Sigmoid colon (tissue), 6 donors: ENCODE measurements at regions not wholly inside any gene's neighbourhood (a gene's known extent, or its start where the extent isn't known, plus 50 kb on each side); places are given as distances from the start of the nearest gene placed in this dataset.

Experiments
- DNase-seq: peaks from one replicate; pipeline ENCODE4 v3.0.0-alpha.2; 2019
- H3K27ac ChIP-seq, 4 donors: fragments of 200-600 bp; sonication (generic); one replicate each; pipeline ENCODE4 v1.5.1; 2016 to 2019; ENCODE audit warnings: mild to moderate bottlenecking in 1 of 4
- H3K27me3 ChIP-seq, 3 donors: fragments of 200-600 bp; sonication (generic); one replicate each; pipeline ENCODE4 v1.5.1; 2019; ENCODE audit warnings: mild to moderate bottlenecking in 1 of 3
- H3K36me3 ChIP-seq, 4 donors: fragments of 200-600 bp; sonication (generic); one replicate each; pipeline ENCODE4 v1.5.1; 2016 to 2019
- H3K4me1 ChIP-seq, 4 donors: fragments of 200-600 bp; sonication (generic); one replicate each; pipeline ENCODE4 v1.5.1; 2017 to 2019
- H3K4me3 ChIP-seq, 4 donors: fragments of 200-600 bp; sonication (generic); one replicate each; pipeline ENCODE4 v1.5.1; 2017 to 2019; ENCODE audit warnings: mild to moderate bottlenecking in 2 of 4, moderate library complexity in 1 of 4
- H3K9me3 ChIP-seq, 4 donors: fragments of 200-600 bp in 3 of 4; sonication (generic) in 3 of 4; one replicate each; pipeline versions ENCODE4 v1.5.1 to v1.6.1; 2013 to 2019
- CTCF ChIP-seq, 4 experiments: fragments of 450-650 bp in 3 of 4; fragments of 200-600 bp in 1 of 4; IDR thresholded peaks; one replicate each; pipeline ENCODE4 v1.5.1; 2016 to 2019; ENCODE audit warnings: antibody characterized with exemption in 4 of 4, mild to moderate bottlenecking in 3 of 4, moderate library complexity in 2 of 4
- EP300 ChIP-seq, 4 donors: sonication (generic); formaldehyde crosslinking; IDR thresholded peaks; one replicate each; pipeline ENCODE4 v1.6.1; 2017; ENCODE audit warnings: antibody characterized with exemption in 4 of 4
- POLR2A ChIP-seq, 2 donors: fragments of 450-650 bp; IDR thresholded peaks; one replicate each; pipeline ENCODE4 v1.6.1; 2016; ENCODE audit warnings: antibody characterized with exemption in 2 of 2, mild to moderate bottlenecking in 2 of 2, moderate library complexity in 2 of 2
- POLR2AphosphoS5 ChIP-seq, 4 donors: sonication (generic); formaldehyde crosslinking; IDR thresholded peaks; one replicate each; pipeline ENCODE4 v1.6.1; 2017; ENCODE audit warnings: antibody characterized with exemption in 4 of 4
- WGBS, 2 donors: extraction: QIAGEN DNeasy Blood & Tissue Kit; methylation state at CpG; one replicate each; pipeline ENCODE4 v1.1.7; 2013; 5-methylcytosine and 5-hydroxymethylcytosine counted together
- intact Hi-C: fragments of 100-400 bp; cut with DNase I; formaldehyde crosslinking; loops from one replicate; pipeline ENCODE4 v1.15.1; 2023
- donor health status: healthy with polysubstance abuse.
- donor health status: healthy.

- no peak overlapping the region for H3K4me3 ChIP-seq
- DNase-seq, result no peak
- TF ChIP-seq EP300 (IDR thresholded peaks at IDR 0.05), result no peak
- no peak for TF ChIP-seq POLR2A (IDR thresholded peaks at IDR 0.05)
- no peak for TF ChIP-seq CTCF (IDR thresholded peaks at IDR 0.05)
- no peaks in the 10 kb centered on the region for H3K9me3 ChIP-seq
- peak overlapping the region in 1 of 4 donors; percentile 65 for H3K27ac ChIP-seq
- intact Hi-C loops, result no loop called here
- H3K27me3 ChIP-seq, result no peaks in the 10 kb centered on the region
- H3K36me3 ChIP-seq, result no peaks in the 10 kb centered on the region
- peaks cover 0 to 39% (median 28%) of the 10 kb centered on the region in 4 donors for H3K4me1 ChIP-seq
- WGBS, 2 donors, result 87 to 92% methylated on average over 5 of the region's 5 CpGs
Observed at GRCh38 chr9:18129809-18130334, 344.1 kb upstream of the ADAMTSL1 start.

GRCh38 chr9:18136354-18136994, 337.5 kb upstream of the ADAMTSL1 start:
- Histone ChIP-seq H3K9me3 (no peaks in the 10 kb centered on the region), H3K36me3 (no peaks in the 10 kb centered on the region), H3K27me3 (peaks cover 0 to 2% (median 0%) of the 10 kb centered on the region in 3 donors), H3K4me3 (no peak overlapping the region), H3K4me1 (peaks cover 0 to 32% (median 17%) of the 10 kb centered on the region in 4 donors), H3K27ac (peak overlapping the region in 1 of 4 donors; percentile 9)
- WGBS, 2 donors, result 43 to 68% methylated on average over 3 of the region's 3 CpGs
- DNase-seq, result no peak
- TF ChIP-seq POLR2AphosphoS5 (IDR thresholded peaks at IDR 0.05), result peak in 1 of 4 donors; percentile 29
- no peak for TF ChIP-seq EP300 (IDR thresholded peaks at IDR 0.05)
- intact Hi-C loops, result loop anchor here (5.0 kb wide), 1 partner anchor 69 kb away; no protein-coding TSS in a partner anchor

GRCh38 chr9:18137815-18138214, 336.1 kb upstream of the ADAMTSL1 start:
- intact Hi-C loops, result loop anchor here (5.0 kb wide), 1 partner anchor 71 kb away; no protein-coding TSS in a partner anchor
- Histone ChIP-seq H3K36me3 (no peaks in the 10 kb centered on the region), H3K4me1 (peaks cover 0 to 32% (median 17%) of the 10 kb centered on the region in 4 donors), H3K4me3 (no peak overlapping the region), H3K27me3 (peaks cover 0 to 4% (median 0%) of the 10 kb centered on the region in 3 donors), H3K27ac (no peak overlapping the region), H3K9me3 (no peaks in the 10 kb centered on the region)
- DNase-seq, result no peak
- no peak for TF ChIP-seq CTCF (IDR thresholded peaks at IDR 0.05)
- no peak for TF ChIP-seq POLR2A (IDR thresholded peaks at IDR 0.05)
- TF ChIP-seq POLR2AphosphoS5 (IDR thresholded peaks at IDR 0.05), result no peak
- no peak for TF ChIP-seq EP300 (IDR thresholded peaks at IDR 0.05)
- WGBS, 2 donors, result 86 to 90% methylated on average over 4 of the region's 4 CpGs

- Histone ChIP-seq H3K4me1 (peaks cover 0 to 32% (median 17%) of the 10 kb centered on the region in 4 donors), H3K4me3 (no peak overlapping the region), H3K27ac (no peak overlapping the region), H3K9me3 (no peaks in the 10 kb centered on the region), H3K27me3 (peaks cover 0 to 4% (median 0%) of the 10 kb centered on the region in 3 donors), H3K36me3 (no peaks in the 10 kb centered on the region)
- no peak for TF ChIP-seq POLR2AphosphoS5 (IDR thresholded peaks at IDR 0.05)
- TF ChIP-seq CTCF (IDR thresholded peaks at IDR 0.05), result no peak
- no peak for TF ChIP-seq POLR2A (IDR thresholded peaks at IDR 0.05)
- TF ChIP-seq EP300 (IDR thresholded peaks at IDR 0.05), result no peak
- no peak for DNase-seq
- intact Hi-C loops, result loop anchor here (5.0 kb wide), 1 partner anchor 71 kb away; no protein-coding TSS in a partner anchor
- 72 to 74% methylated on average over 5 of the region's 5 CpGs for WGBS, 2 donors
Observed at GRCh38 chr9:18138656-18139055, 335.3 kb upstream of the ADAMTSL1 start.

GRCh38 chr9:18141681-18142080, 332.3 kb upstream of the ADAMTSL1 start:
- H3K27me3 ChIP-seq, result peaks cover 0 to 4% (median 0%) of the 10 kb centered on the region in 3 donors
- H3K9me3 ChIP-seq, result no peaks in the 10 kb centered on the region
- H3K27ac ChIP-seq, result no peak overlapping the region
- 87 to 94% methylated on average over 2 of the region's 2 CpGs for WGBS, 2 donors
- no peaks in the 10 kb centered on the region for H3K36me3 ChIP-seq
- no peak overlapping the region for H3K4me3 ChIP-seq
- intact Hi-C loops, result no loop called here
- no peak for TF ChIP-seq POLR2AphosphoS5 (IDR thresholded peaks at IDR 0.05)
- TF ChIP-seq EP300 (IDR thresholded peaks at IDR 0.05), result no peak
- TF ChIP-seq POLR2A (IDR thresholded peaks at IDR 0.05), result no peak
- no peak for TF ChIP-seq CTCF (IDR thresholded peaks at IDR 0.05)
- no peak for DNase-seq
- peaks cover 0 to 6% (median 0%) of the 10 kb centered on the region in 4 donors for H3K4me1 ChIP-seq
